GM18505 (cell line): ENCODE measurements at regions not wholly inside any gene's neighbourhood (a gene's known extent, or its start where the extent isn't known, plus 50 kb on each side); places are given as distances from the start of the nearest gene placed in this dataset.

Experiments
- ATAC-seq: cut with Tn5 transposase; IDR thresholded peaks from one replicate; pipeline ENCODE4 v1.9.1; 2021; ENCODE audit not compliant: unreplicated experiment
- POLR2A ChIP-seq: IDR thresholded peaks from 4 replicates; pipeline ENCODE4 v1.6.1; 2011; ENCODE audit warnings: borderline replicate concordance; ENCODE audit not compliant: insufficient read depth, insufficient read length; ENCODE audit errors: extremely low read depth

- no peak for TF ChIP-seq POLR2A
- no peak for ATAC-seq
Measured at GRCh38 chr15:48066456-48066855, 54.3 kb upstream of the SLC24A5 start.
